H9 (cell line): ENCODE measurements at regions not wholly inside any gene's neighbourhood (a gene's known extent, or its start where the extent isn't known, plus 50 kb on each side); places are given as distances from the start of the nearest gene placed in this dataset.
A peak's percentile ranks its signal among the peaks of the same experiment; 100 is the strongest.
"Not testable (repeated sequence)": the region's sequence is repeated elsewhere in the genome, so short reads cannot be mapped to it uniquely, and the experiment has no call there.

Experiments
- DNase-seq: peaks from one replicate; pipeline ENCODE4 v3.0.0-alpha.2; 2017
- H2AFZ ChIP-seq: one replicate; pipeline ENCODE4 v1.6.1; 2013; ENCODE audit warnings: mild to moderate bottlenecking, low read length, control low read depth, moderate library complexity
- H2AK5ac ChIP-seq: 2 replicates; pipeline ENCODE4 v1.6.1; 2013; ENCODE audit warnings: low read length, control low read depth, mixed read lengths; ENCODE audit not compliant: insufficient read length
- H2BK120ac ChIP-seq: one replicate; pipeline ENCODE4 v1.6.1; 2013; ENCODE audit warnings: low read depth, mild to moderate bottlenecking, low read length, control low read depth, inconsistent platforms; ENCODE audit not compliant: poor library complexity, severe bottlenecking
- H2BK12ac ChIP-seq: 2 replicates; pipeline ENCODE4 v1.6.1; 2013; ENCODE audit warnings: low read length, control low read depth, mixed read lengths, low read depth; ENCODE audit not compliant: insufficient read length
- H2BK15ac ChIP-seq: 2 replicates; pipeline ENCODE4 v1.6.1; 2013; ENCODE audit warnings: low read depth, low read length, control low read depth
- H2BK20ac ChIP-seq: one replicate; pipeline ENCODE4 v1.6.1; 2013; ENCODE audit warnings: low read depth, mild to moderate bottlenecking, low read length, control low read depth, inconsistent platforms; ENCODE audit not compliant: poor library complexity, severe bottlenecking
- H2BK5ac ChIP-seq: 2 replicates; pipeline ENCODE4 v1.6.1; 2013; ENCODE audit warnings: low read length, control low read depth, mixed read lengths; ENCODE audit not compliant: insufficient read length
- H3K14ac ChIP-seq: 2 replicates; pipeline ENCODE4 v1.6.1; 2013; ENCODE audit warnings: low read length, control low read depth; ENCODE audit not compliant: insufficient read depth
- H3K18ac ChIP-seq: 2 replicates; pipeline ENCODE4 v1.6.1; 2013; ENCODE audit warnings: low read depth, mild to moderate bottlenecking, mixed read lengths, low read length, control low read depth; ENCODE audit not compliant: insufficient read length
- H3K23ac ChIP-seq: 2 replicates; pipeline ENCODE4 v1.6.1; 2013; ENCODE audit warnings: low read length, control low read depth, mixed read lengths, low read depth; ENCODE audit not compliant: insufficient read length
- H3K23me2 ChIP-seq: 2 replicates; pipeline ENCODE4 v1.6.1; 2013; ENCODE audit warnings: low read depth, mild to moderate bottlenecking, mixed read lengths, low read length, control low read depth; ENCODE audit not compliant: insufficient read length, poor library complexity, severe bottlenecking
- H3K27ac ChIP-seq: 2 replicates; pipeline ENCODE4 v1.5.1; 2013; ENCODE audit warnings: low read length, control low read depth, mixed read lengths, low read depth; ENCODE audit not compliant: insufficient read length
- H3K27me3 ChIP-seq: 2 replicates; pipeline ENCODE4 v1.6.1; 2013; ENCODE audit warnings: low read length, control low read depth, inconsistent platforms; ENCODE audit not compliant: insufficient read depth
- H3K4ac ChIP-seq: 2 replicates; pipeline ENCODE4 v1.6.1; 2013; ENCODE audit warnings: low read depth, mild to moderate bottlenecking, control low read depth, inconsistent platforms, low read length, moderate library complexity
- H3K4me1 ChIP-seq: 2 replicates; pipeline ENCODE4 v1.6.1; 2013; ENCODE audit warnings: low read length, control low read depth, inconsistent platforms; ENCODE audit not compliant: insufficient read depth
- H3K4me2 ChIP-seq: 2 replicates; pipeline ENCODE4 v1.6.1; 2013; ENCODE audit warnings: low read length, control low read depth, mixed read lengths; ENCODE audit not compliant: insufficient read length, insufficient read depth
- H3K56ac ChIP-seq: 2 replicates; pipeline ENCODE4 v1.6.1; 2013; ENCODE audit warnings: low read depth, mild to moderate bottlenecking, mixed read lengths, low read length, control low read depth; ENCODE audit not compliant: insufficient read length
- H3K79me1 ChIP-seq: 2 replicates; pipeline ENCODE4 v1.6.1; 2013; ENCODE audit warnings: low read depth, mild to moderate bottlenecking, moderate library complexity, low read length, control low read depth, inconsistent platforms; ENCODE audit not compliant: insufficient read depth, poor library complexity, severe bottlenecking
- H3K79me2 ChIP-seq: 2 replicates; pipeline ENCODE4 v1.6.1; 2013; ENCODE audit warnings: low read length, control low read depth, inconsistent platforms; ENCODE audit not compliant: insufficient read depth
- H3K9ac ChIP-seq: 2 replicates; pipeline ENCODE4 v1.6.1; 2013; ENCODE audit warnings: low read length, control low read depth, mixed read lengths; ENCODE audit not compliant: insufficient read length; ENCODE audit errors: extremely low read depth
- H3K9me3 ChIP-seq: one replicate; pipeline ENCODE4 v1.6.1; 2013; ENCODE audit warnings: low read depth, low read length, inconsistent platforms; ENCODE audit not compliant: control insufficient read depth
- H3T11ph ChIP-seq: one replicate; pipeline ENCODE4 v1.6.1; 2013; ENCODE audit warnings: mild to moderate bottlenecking, low read length, control low read depth, inconsistent platforms
- H4K20me1 ChIP-seq: one replicate; pipeline ENCODE4 v1.6.1; 2013; ENCODE audit not compliant: control insufficient read depth, insufficient read length, insufficient read depth
- H4K5ac ChIP-seq: 2 replicates; pipeline ENCODE4 v1.6.1; 2013; ENCODE audit warnings: low read depth, mild to moderate bottlenecking, mixed read lengths, low read length, control low read depth; ENCODE audit not compliant: insufficient read length
- H4K8ac ChIP-seq: replicated peaks from 2 replicates; pipeline ENCODE4 v1.6.1; 2013; ENCODE audit warnings: low read length, control low read depth, mixed read lengths, low read depth; ENCODE audit not compliant: insufficient read length
- H4K91ac ChIP-seq: 2 replicates; pipeline ENCODE4 v1.6.1; 2013; ENCODE audit warnings: low read depth, mild to moderate bottlenecking, moderate library complexity, mixed read lengths, low read length, control low read depth; ENCODE audit not compliant: insufficient read length
- H3K27ac Mint-ChIP-seq, 3 experiments: 2 replicates in 2 of 3; 3 replicates in 1 of 3; pipeline ENCODE4 v1.8.0; 2020 to 2021; ENCODE audit warnings: mixed read lengths in 3 of 3, mild to moderate bottlenecking in 1 of 3, moderate library complexity in 1 of 3
- H3K27me3 Mint-ChIP-seq: 2 replicates; pipeline ENCODE4 v1.8.0; 2021; ENCODE audit warnings: low read depth, mild to moderate bottlenecking, moderate library complexity, mixed read lengths
- H3K36me3 Mint-ChIP-seq, 3 experiments: 2 replicates in 2 of 3; 3 replicates in 1 of 3; pipeline ENCODE4 v1.8.0; 2020 to 2021; ENCODE audit warnings: low read depth in 3 of 3, mixed read lengths in 3 of 3; ENCODE audit not compliant: insufficient read depth in 1 of 3
- H3K4me1 Mint-ChIP-seq, 2 experiments: 2 replicates each; pipeline ENCODE4 v1.8.0; 2020; ENCODE audit warnings: mixed read lengths in 2 of 2
- H3K4me3 Mint-ChIP-seq, 2 experiments: 2 replicates in 1 of 2; 3 replicates in 1 of 2; pipeline ENCODE4 v1.8.0; 2020 to 2021; ENCODE audit warnings: mild to moderate bottlenecking in 2 of 2, mixed read lengths in 2 of 2, moderate library complexity in 1 of 2
- H3K9me3 Mint-ChIP-seq, 2 experiments: 2 replicates in 1 of 2; 3 replicates in 1 of 2; pipeline ENCODE4 v1.8.0; 2020; ENCODE audit warnings: mild to moderate bottlenecking in 2 of 2, mixed read lengths in 2 of 2, moderate library complexity in 1 of 2
- CTCF ChIP-seq: fragments of 200-600 bp; sonication (generic); conservative IDR thresholded peaks from 3 replicates; pipeline ENCODE4 v1.8.0; 2021; ENCODE audit warnings: antibody characterized with exemption, mild to moderate bottlenecking
- WGBS: extraction: QIAGEN DNeasy Blood & Tissue Kit; methylation state at CpG from one replicate; pipeline ENCODE4 v1.1.7; 2013; ENCODE audit warnings: missing lambda C conversion rate, low lambda C conversion rate, mixed read lengths; ENCODE audit not compliant: insufficient read length; ENCODE audit errors: extremely low coverage; 5-methylcytosine and 5-hydroxymethylcytosine counted together

DNA sequence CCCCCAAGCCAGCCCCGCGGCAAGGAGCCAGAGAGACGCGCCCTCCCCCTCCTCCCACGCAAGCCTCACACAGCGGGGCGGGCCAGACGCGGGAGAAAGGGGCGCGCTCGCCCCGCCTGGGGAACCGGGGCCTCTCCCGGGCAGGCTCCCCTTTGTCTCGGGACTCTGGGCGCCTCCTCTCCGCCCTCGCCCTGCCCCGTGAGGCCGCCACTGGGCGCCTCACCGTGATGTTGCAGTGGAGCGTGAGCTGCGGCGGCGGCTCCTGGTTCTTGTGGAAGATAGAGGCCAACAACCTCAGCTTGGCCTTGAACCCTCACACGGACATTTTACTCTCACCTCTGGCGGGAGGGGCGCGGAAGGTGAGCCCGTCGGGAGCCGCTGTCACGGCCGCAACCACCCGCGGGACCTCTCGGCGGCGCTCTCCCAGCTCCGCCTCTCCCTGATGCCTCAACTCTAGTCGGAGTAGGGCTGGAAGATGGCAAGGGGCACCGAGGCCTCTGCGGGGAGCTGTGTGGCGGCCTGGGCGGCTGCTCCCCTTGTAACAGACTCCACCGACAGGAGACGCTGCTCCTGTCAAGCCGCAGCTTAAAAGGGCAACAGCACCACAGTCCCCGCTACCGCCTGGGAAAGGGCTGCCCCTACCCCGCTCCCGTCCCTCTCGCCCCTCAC is 179.2 kb upstream of the ZSCAN2 start:
- H4K8ac ChIP-seq, H3K23ac ChIP-seq, H3T11ph ChIP-seq, H3K9ac ChIP-seq, H3K79me2 ChIP-seq, H3K27me3 ChIP-seq, H2BK15ac ChIP-seq, H2BK120ac ChIP-seq, H3K23me2 ChIP-seq, H2BK20ac ChIP-seq, H4K5ac ChIP-seq, H3K4me2 ChIP-seq, DNase-seq, H3K4me3 Mint-ChIP-seq, H3K9me3 Mint-ChIP-seq, H3K9me3 ChIP-seq, H2BK12ac ChIP-seq, H3K36me3 Mint-ChIP-seq, H3K27me3 Mint-ChIP-seq, H3K27ac Mint-ChIP-seq, H3K4me1 ChIP-seq, H3K18ac ChIP-seq, H2AK5ac ChIP-seq, H3K79me1 ChIP-seq, H2AFZ ChIP-seq, H2BK5ac ChIP-seq, H3K27ac ChIP-seq, H3K4ac ChIP-seq, H3K14ac ChIP-seq, H4K20me1 ChIP-seq, H4K91ac ChIP-seq, H3K4me1 Mint-ChIP-seq, H3K56ac ChIP-seq: not testable (repeated sequence)
- no CpG with 5 or more reads among the region's 55 CpGs for WGBS
- 0 out of 3 replicates have a peak, but pooled peaks have one; percentile 9 for TF ChIP-seq CTCF

DNA sequence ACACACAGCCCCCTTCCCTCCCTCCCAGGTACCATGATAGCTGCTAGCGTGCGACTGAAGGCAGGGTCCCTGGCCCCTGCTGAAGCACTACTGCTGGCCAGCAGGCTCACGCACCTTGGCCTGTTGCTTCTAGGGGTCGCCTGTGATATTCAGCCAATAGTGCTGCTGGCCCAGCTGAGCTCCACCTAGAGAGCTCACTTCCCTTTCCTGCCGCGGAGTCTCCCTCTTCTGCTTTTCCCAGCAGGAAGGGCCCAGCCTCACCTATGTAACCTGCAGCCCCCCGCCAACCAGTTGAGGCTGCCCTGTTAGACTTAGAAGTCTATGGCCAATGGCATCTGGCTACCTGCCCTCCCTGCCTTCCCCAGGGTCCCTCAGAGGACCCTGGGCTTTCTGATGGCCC is 175.5 kb upstream of the ZSCAN2 start:
- not testable (repeated sequence) for H4K91ac ChIP-seq, H2BK15ac ChIP-seq, H4K20me1 ChIP-seq, H3K9me3 ChIP-seq, H4K8ac ChIP-seq, H3K23ac ChIP-seq, H2AK5ac ChIP-seq, H3K14ac ChIP-seq, H2AFZ ChIP-seq, H3K4me1 Mint-ChIP-seq, H2BK12ac ChIP-seq, H3K27ac Mint-ChIP-seq, H3K56ac ChIP-seq, H3K4ac ChIP-seq, H3K4me1 ChIP-seq, H3K23me2 ChIP-seq, H3K36me3 Mint-ChIP-seq, H2BK5ac ChIP-seq, H3K9me3 Mint-ChIP-seq, H3K27me3 Mint-ChIP-seq, H4K5ac ChIP-seq, H3T11ph ChIP-seq, H3K79me2 ChIP-seq, H3K27ac ChIP-seq, H3K27me3 ChIP-seq, H3K4me2 ChIP-seq, H2BK20ac ChIP-seq, H2BK120ac ChIP-seq, H3K79me1 ChIP-seq, DNase-seq, H3K18ac ChIP-seq, H3K9ac ChIP-seq, H3K4me3 Mint-ChIP-seq
- WGBS: no CpG with 5 or more reads among the region's 7 CpGs
